ENCODE measurements at regions not wholly inside any gene's neighbourhood (a gene's known extent, or its start where the extent isn't known, plus 50 kb on each side); places are given as distances from the start of the nearest gene placed in this dataset.

- Histone ChIP-seq H3K79me1 (ENCODE audit: insufficient read depth, low read depth, low read length, poor library complexity, severe bottlenecking) (no peaks in the 10 kb centered on the region), H3K23me2 (ENCODE audit: insufficient read length, low read depth, low read length, poor library complexity, severe bottlenecking) (no peaks in the 10 kb centered on the region), H3K27ac (ENCODE audit: insufficient read length, low read depth, low read length) (no peak overlapping the region), H3K79me2 (ENCODE audit: insufficient read depth, low read length) (no peaks in the 10 kb centered on the region), H2AFZ (ENCODE audit: low read length) (no peak overlapping the region), H3K4me2 (ENCODE audit: insufficient read depth, insufficient read length, low read length) (no peak overlapping the region), H2BK5ac (ENCODE audit: insufficient read length, low read length) (no peak overlapping the region), H3K9ac (ENCODE audit: extremely low read depth, insufficient read length, low read length) (no peak overlapping the region), H3K4ac (ENCODE audit: low read depth, low read length) (no peak overlapping the region), H3K9me3 (ENCODE audit: control insufficient read depth, low read depth, low read length) (no peaks in the 10 kb centered on the region), H3K18ac (ENCODE audit: insufficient read length, low read depth, low read length) (no peak overlapping the region), H3T11ph (ENCODE audit: low read length) (no peak overlapping the region), H4K5ac (ENCODE audit: insufficient read length, low read depth, low read length) (no peak overlapping the region), H3K23ac (ENCODE audit: insufficient read length, low read depth, low read length) (no peak overlapping the region), H3K27me3 (ENCODE audit: insufficient read depth, low read length) (no peaks in the 10 kb centered on the region), H3K4me1 (ENCODE audit: insufficient read depth, low read length) (no peaks in the 10 kb centered on the region), H4K20me1 (ENCODE audit: control insufficient read depth, insufficient read depth, insufficient read length) (no peaks in the 10 kb centered on the region), H2BK15ac (ENCODE audit: low read depth, low read length) (no peak overlapping the region), H4K8ac (replicated peaks; ENCODE audit: insufficient read length, low read depth, low read length) (no peak overlapping the region), H2BK12ac (ENCODE audit: insufficient read length, low read depth, low read length) (no peak overlapping the region), H2BK20ac (ENCODE audit: low read depth, low read length, poor library complexity, severe bottlenecking) (no peak overlapping the region), H3K56ac (ENCODE audit: insufficient read length, low read depth, low read length) (no peak overlapping the region), H3K14ac (ENCODE audit: insufficient read depth, low read length) (no peak overlapping the region), H2BK120ac (ENCODE audit: low read depth, low read length, poor library complexity, severe bottlenecking) (no peak overlapping the region), H4K91ac (ENCODE audit: insufficient read length, low read depth, low read length) (no peak overlapping the region), H2AK5ac (ENCODE audit: insufficient read length, low read length) (no peak overlapping the region)
- Mint-ChIP-seq H3K4me3 (no peak overlapping the region), H3K36me3 (ENCODE audit: insufficient read depth in 1 of 3, low read depth in 3 of 3) (peaks cover 0 to 7% (median 1%) of the 10 kb centered on the region in 3 experiments; a peak in 5 of 7 replicates), H3K27ac (no peak overlapping the region), H3K4me1 (no peaks in the 10 kb centered on the region), H3K9me3 (peaks cover 11 to 14% of the 10 kb centered on the region in 2 experiments), H3K27me3 (ENCODE audit: low read depth) (no peaks in the 10 kb centered on the region)
- TF ChIP-seq CTCF (conservative IDR thresholded peaks at IDR 0.05) = no peak
- DNase-seq = no peak
Measured at GRCh38 chr9:80596579-80596978, 1024.8 kb downstream of the TLE4 start.

All from H9 (cell line).